ENCODE measurements at regions not wholly inside any gene's neighbourhood (a gene's known extent, or its start where the extent isn't known, plus 50 kb on each side); places are given as distances from the start of the nearest gene placed in this dataset.

- H3K4me2 ChIP-seq (ENCODE audit: low read length) = no peak overlapping the region
- no peak overlapping the region for H3K4me3 ChIP-seq (ENCODE audit: low read depth, low read length)
- H3K27ac ChIP-seq = no peak overlapping the region
- no peaks in the 10 kb centered on the region for H3K9me3 ChIP-seq (ENCODE audit: control insufficient read depth, low read length)
- no peaks in the 10 kb centered on the region for H3K27me3 ChIP-seq (ENCODE audit: control insufficient read depth, insufficient read depth, low read length)
- no peak overlapping the region for H3K9ac ChIP-seq
- H3K36me3 ChIP-seq (ENCODE audit: control insufficient read depth, insufficient read depth, low read length) = no peaks in the 10 kb centered on the region
- no peak overlapping the region for H2AFZ ChIP-seq
- no peaks in the 10 kb centered on the region for H3K4me1 ChIP-seq
- TF ChIP-seq CTCF (IDR thresholded peaks at IDR 0.05) = no peak
- H3K79me2 ChIP-seq = no peaks in the 10 kb centered on the region
Measured at GRCh38 chr9:106655966-106656365, 207.0 kb upstream of the ZNF462 start.

DNA sequence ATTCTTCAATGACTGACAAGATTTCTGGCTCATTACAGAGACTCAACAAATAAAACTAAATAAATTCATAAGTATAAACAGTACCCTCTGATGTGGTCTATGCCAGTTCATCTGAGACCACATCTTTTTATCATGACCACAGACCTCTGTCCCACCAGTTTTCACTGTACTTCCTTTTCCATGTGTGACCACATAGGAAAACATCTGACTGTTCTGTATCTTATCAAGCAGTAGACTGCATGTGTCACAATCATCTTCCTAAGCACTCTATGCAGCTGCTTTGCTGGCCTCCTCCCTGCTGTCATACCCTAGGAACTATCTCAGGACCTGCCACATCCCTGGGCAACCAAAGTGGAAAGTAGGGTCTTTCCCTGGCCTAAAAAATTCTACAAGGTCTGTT lies 205.0 kb upstream of the ZNF462 start:
- Histone ChIP-seq H3K4me1 (no peaks in the 10 kb centered on the region), H3K9me3 (ENCODE audit: control insufficient read depth, low read length) (no peaks in the 10 kb centered on the region), H3K9ac (no peak overlapping the region), H3K4me2 (ENCODE audit: low read length) (no peak overlapping the region), H3K36me3 (ENCODE audit: control insufficient read depth, insufficient read depth, low read length) (no peaks in the 10 kb centered on the region), H2AFZ (no peak overlapping the region), H3K4me3 (ENCODE audit: low read depth, low read length) (no peak overlapping the region), H3K27ac (no peak overlapping the region), H3K27me3 (ENCODE audit: control insufficient read depth, insufficient read depth, low read length) (no peaks in the 10 kb centered on the region), H3K79me2 (no peaks in the 10 kb centered on the region)
- no peak for TF ChIP-seq CTCF (IDR thresholded peaks at IDR 0.05)

- Histone ChIP-seq H3K9ac (no peak overlapping the region), H3K4me3 (ENCODE audit: low read depth, low read length) (no peak overlapping the region), H3K79me2 (no peaks in the 10 kb centered on the region), H3K9me3 (ENCODE audit: control insufficient read depth, low read length) (no peaks in the 10 kb centered on the region), H3K4me1 (no peaks in the 10 kb centered on the region), H2AFZ (no peak overlapping the region), H3K36me3 (ENCODE audit: control insufficient read depth, insufficient read depth, low read length) (no peaks in the 10 kb centered on the region), H3K27me3 (ENCODE audit: control insufficient read depth, insufficient read depth, low read length) (no peaks in the 10 kb centered on the region), H3K4me2 (ENCODE audit: low read length) (no peak overlapping the region), H3K27ac (no peak overlapping the region)
- no peak for TF ChIP-seq CTCF (IDR thresholded peaks at IDR 0.05)
Measured at GRCh38 chr9:106668534-106668933, 194.4 kb upstream of the ZNF462 start.

GRCh38 chr9:106669835-106670234 lies 193.1 kb upstream of the ZNF462 start:
- no peak for TF ChIP-seq CTCF (IDR thresholded peaks at IDR 0.05)
- H3K27ac ChIP-seq = no peak overlapping the region
- H3K9ac ChIP-seq = no peak overlapping the region
- no peaks in the 10 kb centered on the region for H3K36me3 ChIP-seq (ENCODE audit: control insufficient read depth, insufficient read depth, low read length)
- H3K4me1 ChIP-seq = no peaks in the 10 kb centered on the region
- H3K27me3 ChIP-seq (ENCODE audit: control insufficient read depth, insufficient read depth, low read length) = no peaks in the 10 kb centered on the region
- H3K79me2 ChIP-seq = no peaks in the 10 kb centered on the region
- no peak overlapping the region for H3K4me2 ChIP-seq (ENCODE audit: low read length)
- no peak overlapping the region for H2AFZ ChIP-seq
- no peaks in the 10 kb centered on the region for H3K9me3 ChIP-seq (ENCODE audit: control insufficient read depth, low read length)
- H3K4me3 ChIP-seq (ENCODE audit: low read depth, low read length) = no peak overlapping the region

DNA sequence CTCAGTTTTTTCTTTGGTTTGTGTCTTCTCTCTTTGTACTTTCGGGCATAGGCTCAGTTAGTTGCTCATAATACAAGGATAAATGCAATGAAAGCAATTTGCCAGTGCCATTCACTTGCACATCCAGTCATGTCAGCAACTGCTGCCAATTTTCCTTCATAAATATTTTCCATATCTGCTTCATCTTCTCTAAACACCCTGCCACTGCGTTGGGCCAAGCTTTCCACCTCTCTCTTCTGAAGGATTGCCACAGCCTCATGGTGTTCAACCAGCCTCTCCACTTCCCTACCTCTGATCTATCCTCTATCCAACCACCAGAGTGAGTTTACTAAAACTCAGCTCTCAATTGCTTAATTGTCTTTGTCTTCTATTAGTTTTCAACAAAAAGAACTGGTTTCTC lies 192.5 kb upstream of the ZNF462 start:
- Histone ChIP-seq H3K4me2 (ENCODE audit: low read length) (no peak overlapping the region), H3K79me2 (no peaks in the 10 kb centered on the region), H3K36me3 (ENCODE audit: control insufficient read depth, insufficient read depth, low read length) (no peaks in the 10 kb centered on the region), H3K27me3 (ENCODE audit: control insufficient read depth, insufficient read depth, low read length) (no peaks in the 10 kb centered on the region), H3K9ac (no peak overlapping the region), H2AFZ (no peak overlapping the region), H3K9me3 (ENCODE audit: control insufficient read depth, low read length) (no peaks in the 10 kb centered on the region), H3K4me1 (no peaks in the 10 kb centered on the region), H3K4me3 (ENCODE audit: low read depth, low read length) (no peak overlapping the region), H3K27ac (no peak overlapping the region)
- TF ChIP-seq CTCF (IDR thresholded peaks at IDR 0.05) = no peak

Data from parathyroid adenoma (tissue), 2 donors.